ENCODE measurements at regions not wholly inside any gene's neighbourhood (a gene's known extent, or its start where the extent isn't known, plus 50 kb on each side); places are given as distances from the start of the nearest gene placed in this dataset.

DNA sequence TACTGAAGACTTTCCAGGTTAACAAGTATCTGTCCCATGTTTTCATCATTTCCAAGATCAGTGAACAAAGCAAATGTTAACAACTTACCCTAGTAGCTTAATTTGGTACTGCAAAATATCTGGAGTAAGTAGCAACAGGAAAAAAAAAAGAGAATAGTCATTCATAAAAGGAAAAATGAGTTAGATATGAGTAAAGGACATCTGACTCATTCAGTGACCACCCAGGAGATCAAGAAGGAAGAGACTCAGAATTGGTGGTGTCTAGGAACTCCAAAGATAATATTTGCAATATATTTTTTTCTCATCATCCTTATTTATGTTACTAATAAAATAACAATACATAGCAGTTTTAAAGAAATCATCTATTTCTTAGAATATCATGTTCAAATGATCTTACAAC is 253.8 kb upstream of the COL8A1 start:
- TF ChIP-seq FOXM1 (IDR thresholded peaks at IDR 0.05; ENCODE audit: borderline replicate concordance, low read depth) (no peak), CREB1 (IDR thresholded peaks at IDR 0.05; ENCODE audit: low read depth) (no peak), TCF12 (IDR thresholded peaks at IDR 0.05; ENCODE audit: low read depth) (no peak), TEAD4 (IDR thresholded peaks at IDR 0.05) (no peak), YY1 (IDR thresholded peaks at IDR 0.05; ENCODE audit: low read depth) (no peak), ZBTB7A (IDR thresholded peaks at IDR 0.05; ENCODE audit: low read depth) (no peak), CEBPB (IDR thresholded peaks at IDR 0.05) (no peak), EGR1 (IDR thresholded peaks at IDR 0.05) (no peak), RAD21 (IDR thresholded peaks at IDR 0.05; ENCODE audit: low read depth) (no peak)
- TF ChIP-seq, protein P1, sequence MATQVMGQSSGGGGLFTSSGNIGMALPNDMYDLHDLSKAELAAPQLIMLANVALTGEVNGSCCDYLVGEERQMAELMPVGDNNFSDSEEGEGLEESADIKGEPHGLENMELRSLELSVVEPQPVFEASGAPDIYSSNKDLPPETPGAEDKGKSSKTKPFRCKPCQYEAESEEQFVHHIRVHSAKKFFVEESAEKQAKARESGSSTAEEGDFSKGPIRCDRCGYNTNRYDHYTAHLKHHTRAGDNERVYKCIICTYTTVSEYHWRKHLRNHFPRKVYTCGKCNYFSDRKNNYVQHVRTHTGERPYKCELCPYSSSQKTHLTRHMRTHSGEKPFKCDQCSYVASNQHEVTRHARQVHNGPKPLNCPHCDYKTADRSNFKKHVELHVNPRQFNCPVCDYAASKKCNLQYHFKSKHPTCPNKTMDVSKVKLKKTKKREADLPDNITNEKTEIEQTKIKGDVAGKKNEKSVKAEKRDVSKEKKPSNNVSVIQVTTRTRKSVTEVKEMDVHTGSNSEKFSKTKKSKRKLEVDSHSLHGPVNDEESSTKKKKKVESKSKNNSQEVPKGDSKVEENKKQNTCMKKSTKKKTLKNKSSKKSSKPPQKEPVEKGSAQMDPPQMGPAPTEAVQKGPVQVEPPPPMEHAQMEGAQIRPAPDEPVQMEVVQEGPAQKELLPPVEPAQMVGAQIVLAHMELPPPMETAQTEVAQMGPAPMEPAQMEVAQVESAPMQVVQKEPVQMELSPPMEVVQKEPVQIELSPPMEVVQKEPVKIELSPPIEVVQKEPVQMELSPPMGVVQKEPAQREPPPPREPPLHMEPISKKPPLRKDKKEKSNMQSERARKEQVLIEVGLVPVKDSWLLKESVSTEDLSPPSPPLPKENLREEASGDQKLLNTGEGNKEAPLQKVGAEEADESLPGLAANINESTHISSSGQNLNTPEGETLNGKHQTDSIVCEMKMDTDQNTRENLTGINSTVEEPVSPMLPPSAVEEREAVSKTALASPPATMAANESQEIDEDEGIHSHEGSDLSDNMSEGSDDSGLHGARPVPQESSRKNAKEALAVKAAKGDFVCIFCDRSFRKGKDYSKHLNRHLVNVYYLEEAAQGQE (IDR thresholded peaks at IDR 0.05; ENCODE audit: low read depth): no peak
- TF ChIP-seq, protein P2, sequence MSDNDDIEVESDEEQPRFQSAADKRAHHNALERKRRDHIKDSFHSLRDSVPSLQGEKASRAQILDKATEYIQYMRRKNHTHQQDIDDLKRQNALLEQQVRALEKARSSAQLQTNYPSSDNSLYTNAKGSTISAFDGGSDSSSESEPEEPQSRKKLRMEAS (IDR thresholded peaks at IDR 0.05): no peak

Data from Ishikawa (cell line).